Stimulated activated CD8-positive, alpha-beta memory T cell treated with anti-CD3 and anti-CD28 coated beads, Interleukin-12 subunit alpha, Interleukin-12 subunit beta, amount 100 ng/mL, for 1 hour (primary cell): ENCODE measurements at regions not wholly inside any gene's neighbourhood (a gene's known extent, or its start where the extent isn't known, plus 50 kb on each side); places are given as distances from the start of the nearest gene placed in this dataset.

Experiments used
- DNase-seq: peaks from one replicate; pipeline ENCODE4 v3.0.0-alpha.2; 2020; ENCODE audit warnings: low read depth

DNA sequence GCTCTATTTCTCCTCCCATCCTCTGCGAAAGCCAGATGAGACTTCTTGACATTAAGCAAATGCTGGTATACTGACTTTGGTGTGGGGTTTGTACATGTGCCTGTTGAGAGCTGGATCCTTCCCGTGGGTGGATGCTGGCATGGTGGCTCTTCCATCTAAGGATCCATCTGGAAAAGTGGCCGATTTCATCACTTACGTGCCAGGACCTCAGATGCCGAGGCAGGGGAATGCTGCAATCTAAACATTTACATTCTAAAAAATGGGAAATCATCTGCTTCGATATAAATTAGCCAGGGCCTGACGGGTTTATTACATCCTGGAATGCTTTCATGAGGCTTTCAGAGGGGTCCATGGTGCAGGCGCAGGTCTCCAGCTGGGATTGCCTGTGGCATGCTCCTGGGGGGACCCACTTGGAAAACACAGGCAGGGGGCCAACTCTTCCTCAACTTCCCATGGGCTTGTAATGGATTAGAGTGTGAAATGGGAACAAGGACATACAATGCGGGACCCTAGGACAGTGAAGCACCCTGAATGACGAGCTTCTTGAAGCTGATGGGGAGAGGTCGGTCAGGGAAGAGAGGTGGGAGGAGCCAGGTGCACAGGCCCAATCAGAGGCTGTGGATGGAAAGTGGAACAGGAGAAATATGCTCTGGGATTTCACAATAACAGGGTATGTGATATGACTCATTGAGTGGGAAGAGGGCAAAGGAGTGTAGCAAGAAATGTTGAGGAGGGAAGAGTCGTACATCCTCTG, 105.5 kb upstream of the PITX1 start:
- no peak for DNase-seq

GRCh38 chr5:135138116-135138850, 104.3 kb upstream of the PITX1 start:
- no peak for DNase-seq

DNA sequence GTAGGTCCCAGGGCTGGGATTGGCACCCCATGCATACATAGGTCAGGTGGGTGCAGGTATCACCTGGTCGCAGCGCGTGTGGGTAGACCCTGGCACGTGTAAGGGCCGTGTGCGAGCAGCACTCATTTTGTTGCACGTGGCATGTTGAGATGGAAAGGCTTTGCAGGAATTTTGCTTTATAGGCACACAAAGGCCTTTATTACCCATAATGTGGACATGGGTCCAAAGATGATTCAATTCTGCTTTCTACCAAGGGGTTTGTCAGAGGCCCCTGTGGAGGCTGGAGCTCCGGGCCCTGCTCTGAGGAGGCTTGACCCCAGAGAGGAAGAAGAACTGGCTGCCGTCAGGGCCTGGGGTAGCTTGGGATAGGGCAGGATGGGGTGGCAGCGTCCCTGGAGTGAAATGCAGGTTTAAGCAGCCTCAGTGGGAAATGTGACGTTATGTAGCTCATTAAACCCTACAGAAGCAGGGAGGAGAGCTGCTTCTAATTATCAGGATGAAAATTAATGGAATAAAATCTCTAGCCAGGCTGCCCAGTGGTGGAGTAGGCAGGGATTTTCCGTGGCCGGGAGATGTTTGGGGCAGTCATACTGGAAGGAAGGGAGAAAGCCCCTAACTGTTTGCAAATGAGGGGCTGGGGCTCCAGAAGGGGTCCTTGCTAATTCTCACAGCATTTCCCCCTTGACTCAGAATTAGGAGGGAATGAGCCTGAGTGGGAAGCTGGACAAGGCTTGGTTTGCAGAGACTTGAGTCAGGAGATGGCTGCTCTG, 103.3 kb upstream of the PITX1 start:
- no peak for DNase-seq

DNA sequence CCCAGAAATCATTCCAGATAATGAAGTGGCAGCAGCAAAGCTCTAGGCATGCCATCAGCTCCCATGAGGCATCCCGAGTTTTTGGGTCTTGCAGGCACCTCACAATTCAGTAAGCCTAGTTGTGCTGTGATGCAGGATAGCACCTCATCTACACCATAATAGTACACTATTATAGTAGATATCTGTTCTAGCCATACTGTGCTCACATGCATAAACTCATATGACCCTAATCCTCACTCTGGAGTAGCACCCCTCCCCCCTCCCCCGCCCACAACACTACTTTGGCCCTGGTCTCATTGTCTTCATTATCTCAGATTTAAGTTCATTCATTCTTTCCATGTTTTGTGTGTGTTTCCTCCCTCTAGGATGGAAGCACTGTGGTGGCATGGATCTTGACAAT, 102.5 kb upstream of the PITX1 start:
- DNase-seq = no peak

DNA sequence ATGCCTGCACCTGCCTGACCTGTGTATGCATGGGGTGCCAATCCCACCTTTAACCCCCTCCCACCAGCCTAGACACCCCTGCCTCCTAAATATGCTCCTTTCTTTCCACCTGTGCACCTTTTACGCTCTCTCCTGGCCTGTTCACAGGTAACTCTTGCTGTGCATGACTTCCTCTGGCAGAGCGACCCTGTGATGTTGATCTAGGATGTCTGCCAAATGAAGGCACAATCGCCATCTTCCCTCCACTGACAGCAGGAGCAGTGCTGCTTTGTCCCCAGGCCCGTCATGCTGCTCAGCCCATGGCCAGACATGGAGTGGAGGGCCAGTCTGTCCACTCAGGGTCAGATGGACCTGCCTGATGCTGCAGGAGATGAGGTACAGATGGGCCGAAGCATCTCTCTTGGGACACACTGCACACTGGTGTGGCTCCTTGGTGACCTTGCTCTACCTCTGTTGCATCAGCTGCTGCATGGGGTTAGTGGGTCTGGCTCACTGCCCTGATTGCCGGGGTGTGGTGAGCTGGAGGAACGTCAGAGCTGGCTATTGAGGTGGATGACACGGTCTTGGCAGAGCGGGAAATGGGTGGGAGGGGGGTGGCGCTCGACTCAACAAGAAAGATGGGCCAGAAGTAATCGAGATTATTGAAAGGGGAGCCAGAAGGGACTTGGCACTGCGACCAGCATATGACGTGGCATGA, 101.7 kb upstream of the PITX1 start:
- DNase-seq = no peak

GRCh38 chr5:135134691-135135381, 100.8 kb upstream of the PITX1 start:
- DNase-seq = no peak

GRCh38 chr5:135133698-135134515, 99.9 kb upstream of the PITX1 start:
- DNase-seq = no peak

- DNase-seq = no peak
Measured at GRCh38 chr5:135133181-135133580, 99.2 kb upstream of the PITX1 start.

GRCh38 chr5:135131801-135132680, 98.0 kb upstream of the PITX1 start:
- DNase-seq = no peak

GRCh38 chr5:135130261-135131215, 96.5 kb upstream of the PITX1 start:
- no peak for DNase-seq

- DNase-seq = no peak
Measured at GRCh38 chr5:135129307-135129706, 95.3 kb upstream of the PITX1 start.

DNA sequence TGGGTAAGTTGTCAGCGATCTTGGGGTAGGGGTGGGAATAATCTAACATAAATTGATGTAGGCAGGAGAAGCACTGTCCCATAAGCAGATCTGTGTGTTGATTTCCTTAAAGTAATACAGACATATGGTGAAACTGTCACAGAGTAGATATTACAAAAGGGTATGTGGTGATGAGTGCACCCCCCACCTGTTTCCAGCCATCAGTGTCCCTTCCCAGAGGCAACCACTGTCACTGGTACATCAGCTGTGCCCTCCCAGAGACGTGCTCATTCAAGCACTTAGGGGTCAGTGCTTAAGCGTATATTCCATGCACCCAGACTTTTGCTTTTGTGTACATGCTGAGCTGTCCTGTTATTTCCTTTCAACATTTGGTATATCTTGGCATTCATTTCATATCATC, 94.3 kb upstream of the PITX1 start:
- DNase-seq = no peak

DNA sequence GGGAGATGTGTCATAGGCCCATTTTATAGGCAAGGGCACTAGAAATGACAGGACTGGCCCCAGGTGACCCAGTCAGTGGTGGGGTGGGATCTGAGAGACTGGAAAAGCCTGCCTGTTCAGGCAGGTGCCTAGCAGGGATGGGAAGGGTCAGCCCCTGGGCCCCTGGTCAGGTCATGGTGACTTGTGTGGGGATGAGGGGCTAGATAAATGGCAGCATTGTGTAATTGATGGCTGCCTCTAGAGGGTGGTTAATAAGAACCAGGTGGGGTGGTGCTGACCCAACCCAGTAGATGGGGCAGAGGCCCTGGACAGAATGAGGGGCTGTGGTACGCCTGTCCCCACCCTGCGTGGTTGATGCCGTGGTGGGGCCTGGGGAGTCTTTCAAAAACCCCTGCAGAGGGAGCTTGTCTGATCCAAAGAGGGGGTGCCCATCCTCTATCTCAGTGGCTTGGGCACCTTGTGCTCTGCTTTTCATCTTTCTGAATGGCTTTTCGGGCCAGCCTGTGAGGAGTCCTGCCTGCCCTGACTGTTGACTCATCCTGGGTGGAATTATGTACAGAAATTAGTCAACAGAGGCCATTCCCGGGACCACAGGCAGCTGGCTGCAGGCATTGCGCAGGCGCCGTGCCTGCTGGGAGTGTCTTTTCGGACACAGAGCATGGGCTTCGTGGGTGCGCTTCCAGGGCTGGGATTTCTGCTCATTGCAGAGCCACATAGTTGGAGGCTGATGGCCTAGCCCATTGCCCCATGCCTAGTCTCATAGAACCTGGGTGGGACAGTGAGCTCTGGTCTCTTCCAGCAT, 93.6 kb upstream of the PITX1 start:
- DNase-seq = no peak

DNA sequence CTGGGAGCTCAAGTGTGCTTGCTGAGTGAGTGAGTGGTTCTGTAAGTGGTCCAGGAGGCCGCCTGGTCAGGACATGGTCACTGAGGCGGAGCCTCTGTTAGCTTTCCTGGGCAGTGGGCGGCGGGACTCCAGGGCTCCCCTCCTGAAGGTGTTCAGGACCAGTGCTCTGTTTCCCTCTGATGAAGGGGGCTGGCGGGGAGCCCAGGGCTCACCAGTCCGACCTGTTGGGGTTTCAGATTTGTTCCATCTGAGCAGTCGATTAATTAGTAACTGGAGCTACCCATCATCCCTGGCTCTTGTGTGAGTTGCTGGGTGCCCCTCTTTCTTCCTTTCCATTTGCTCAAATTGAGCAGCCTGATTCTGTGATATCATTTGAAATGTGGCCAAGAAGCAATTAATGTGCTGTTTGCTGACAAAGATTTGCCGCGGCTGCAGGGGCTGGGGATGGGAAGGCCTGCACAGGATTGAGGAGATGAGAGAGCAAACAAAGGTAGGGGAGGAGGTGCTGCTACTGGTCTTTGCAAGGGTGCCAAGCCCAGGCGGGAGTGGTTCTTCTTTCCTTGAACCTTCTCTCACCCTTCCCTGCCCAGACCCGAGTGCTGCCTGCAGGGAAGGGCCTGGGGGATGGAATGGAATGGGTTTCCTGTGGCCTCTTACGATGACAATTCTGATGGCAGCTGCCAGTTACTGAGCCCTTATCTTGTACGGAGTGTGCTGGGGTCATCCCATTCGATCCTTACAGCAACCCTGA, 92.8 kb upstream of the PITX1 start:
- DNase-seq = no peak

GRCh38 chr5:135124724-135125123, 90.7 kb upstream of the PITX1 start:
- DNase-seq = no peak

DNA sequence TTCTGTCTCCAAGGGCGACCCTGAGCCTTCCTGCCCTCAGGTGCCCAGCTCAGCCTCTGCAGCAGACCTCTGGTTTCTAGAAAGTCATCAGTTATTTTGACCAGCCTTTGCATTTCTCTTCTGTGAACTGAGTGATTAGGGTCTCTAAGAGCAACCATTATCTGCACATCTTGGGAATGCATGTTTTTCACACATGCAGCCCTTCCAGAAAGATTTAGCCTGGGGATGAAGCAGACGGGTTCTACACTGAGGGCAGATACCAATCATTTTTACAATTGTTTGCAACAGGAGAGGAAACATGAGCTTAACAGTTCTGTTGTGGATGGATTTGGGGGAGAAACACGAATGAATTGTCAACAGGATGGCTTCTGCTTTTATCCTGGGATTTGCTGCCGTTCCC, 90.1 kb upstream of the PITX1 start:
- no peak for DNase-seq

DNA sequence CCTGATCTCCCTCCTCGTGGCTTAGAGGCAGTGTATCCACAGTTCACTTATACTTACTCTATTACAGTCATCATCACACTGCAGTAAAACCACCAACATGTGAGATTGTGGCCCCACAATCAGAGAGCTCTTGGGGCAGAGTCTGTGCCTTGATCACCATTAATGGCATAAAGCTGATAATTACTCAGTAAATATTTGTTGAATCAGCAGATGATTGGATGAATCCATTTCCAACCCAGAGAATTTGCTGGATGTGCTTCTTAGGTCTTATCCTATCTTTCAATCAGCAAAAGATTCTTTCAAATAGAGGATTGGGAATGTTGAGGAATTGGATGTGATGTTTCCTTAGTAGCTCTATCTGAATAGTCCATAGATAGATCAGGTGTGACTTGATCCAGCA, 88.8 kb upstream of the PITX1 start:
- no peak for DNase-seq
